Stimulated activated effector memory CD8-positive, alpha-beta T cell treated with anti-CD3 and anti-CD28 coated beads, Interleukin-12 subunit alpha, Interleukin-12 subunit beta, amount 100 ng/mL, for 72 hours (primary cell): ENCODE measurements at regions not wholly inside any gene's neighbourhood (a gene's known extent, or its start where the extent isn't known, plus 50 kb on each side); places are given as distances from the start of the nearest gene placed in this dataset.
"Not testable (repeated sequence)": the region's sequence is repeated elsewhere in the genome, so short reads cannot be mapped to it uniquely, and the experiment has no call there.

Source experiments
- ATAC-seq: fragments of 150-1000 bp; cut with Tn5 transposase; 2 replicates; pipeline ENCODE4 v1.10.0; 2021
- DNase-seq, 2 donors: peaks; one replicate each; pipeline ENCODE4 v3.0.0; 2021 to 2022; ENCODE audit warnings: low spot score in 2 of 2
- H3K27ac Mint-ChIP-seq: one replicate; pipeline ENCODE4 v1.8.0; 2022; ENCODE audit warnings: mild to moderate bottlenecking, mixed read lengths
- H3K36me3 Mint-ChIP-seq: one replicate; pipeline ENCODE4 v1.8.0; 2022; ENCODE audit warnings: mild to moderate bottlenecking, mixed read lengths
- H3K4me1 Mint-ChIP-seq: one replicate; pipeline ENCODE4 v1.8.0; 2022; ENCODE audit warnings: mixed read lengths
- H3K4me3 Mint-ChIP-seq: one replicate; pipeline ENCODE4 v1.8.0; 2022; ENCODE audit warnings: mild to moderate bottlenecking, mixed read lengths
- H3K9me3 Mint-ChIP-seq: one replicate; pipeline ENCODE4 v1.8.0; 2022; ENCODE audit warnings: mixed read lengths

DNA sequence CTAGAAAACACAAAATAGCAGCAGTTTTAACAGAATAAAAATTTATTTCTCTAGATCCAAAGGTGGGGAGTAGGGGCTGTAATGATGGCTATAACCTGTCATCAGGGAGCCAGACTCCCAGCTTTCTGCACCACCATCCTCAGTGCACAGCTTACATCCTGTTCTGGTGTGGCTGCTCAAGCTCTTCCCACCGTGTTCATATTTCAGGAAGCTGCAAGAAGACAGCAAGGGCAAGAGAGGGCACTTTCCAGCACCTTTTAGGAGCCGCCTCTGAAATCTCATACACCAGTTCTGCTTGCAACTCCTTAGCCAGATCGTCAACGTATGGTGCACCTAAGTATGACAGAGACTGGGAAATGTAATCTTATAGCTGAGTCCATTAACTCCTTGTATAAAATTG lies 253.7 kb downstream of the CENPC start:
- H3K9me3 Mint-ChIP-seq: no peaks in the 10 kb centered on the region
- ATAC-seq (no peak), DNase-seq (no peak)
- H3K4me3 Mint-ChIP-seq: no peak overlapping the region
- no peaks in the 10 kb centered on the region for H3K36me3 Mint-ChIP-seq
- H3K27ac Mint-ChIP-seq: no peak overlapping the region
- H3K4me1 Mint-ChIP-seq: no peaks in the 10 kb centered on the region

GRCh38 chr4:67288964-67289363 lies 256.3 kb downstream of the CENPC start:
- DNase-seq (no peak), ATAC-seq (peak; percentile 24)
- H3K4me1 Mint-ChIP-seq: no peaks in the 10 kb centered on the region
- H3K9me3 Mint-ChIP-seq: no peaks in the 10 kb centered on the region
- H3K27ac Mint-ChIP-seq: no peak overlapping the region
- no peak overlapping the region for H3K4me3 Mint-ChIP-seq
- H3K36me3 Mint-ChIP-seq: no peaks in the 10 kb centered on the region

GRCh38 chr4:67286724-67287123 lies 258.6 kb downstream of the CENPC start:
- Mint-ChIP-seq H3K36me3 (no peaks in the 10 kb centered on the region), H3K27ac (no peak overlapping the region), H3K4me3 (no peak overlapping the region), H3K4me1 (no peaks in the 10 kb centered on the region), H3K9me3 (no peaks in the 10 kb centered on the region)
- ATAC-seq (no peak), DNase-seq (no peak)

DNA sequence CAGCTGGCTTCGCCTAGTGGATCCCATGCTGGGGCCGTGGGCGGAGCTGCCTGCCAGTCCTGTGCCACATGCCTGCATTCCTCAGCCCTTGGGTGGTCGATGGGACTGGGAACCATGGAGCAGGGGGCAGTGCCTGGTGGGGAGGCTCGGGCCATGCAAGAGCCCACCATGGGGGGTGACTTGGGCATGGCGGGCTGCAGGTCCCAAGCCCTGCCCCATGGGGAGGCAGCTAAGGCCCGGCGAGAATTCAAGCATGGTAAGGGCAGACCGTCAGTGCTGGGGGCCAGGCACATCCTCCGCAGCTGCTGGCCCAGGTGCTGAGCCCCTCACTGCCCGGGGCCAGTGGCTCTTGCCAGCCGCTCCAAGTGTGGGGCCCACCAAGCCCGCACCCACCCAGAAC lies 262.6 kb downstream of the CENPC start:
- H3K27ac Mint-ChIP-seq: no peak overlapping the region
- ATAC-seq (peak; percentile 39), DNase-seq (no peak)
- no peaks in the 10 kb centered on the region for H3K9me3 Mint-ChIP-seq
- no peaks in the 10 kb centered on the region for H3K4me1 Mint-ChIP-seq
- H3K36me3 Mint-ChIP-seq: no peaks in the 10 kb centered on the region
- H3K4me3 Mint-ChIP-seq: no peak overlapping the region

GRCh38 chr4:67275179-67275750 lies 270.0 kb downstream of the CENPC start:
- Mint-ChIP-seq H3K36me3 (no peaks in the 10 kb centered on the region), H3K27ac (no peak overlapping the region), H3K4me1 (no peaks in the 10 kb centered on the region), H3K4me3 (no peak overlapping the region), H3K9me3 (peaks cover 8% of the 10 kb centered on the region)
- DNase-seq (no peak), ATAC-seq (no peak)

GRCh38 chr4:67274671-67275070 lies 270.6 kb downstream of the CENPC start:
- H3K9me3 Mint-ChIP-seq, DNase-seq, H3K4me1 Mint-ChIP-seq, H3K4me3 Mint-ChIP-seq, ATAC-seq, H3K36me3 Mint-ChIP-seq, H3K27ac Mint-ChIP-seq: not testable (repeated sequence)

- Mint-ChIP-seq H3K9me3 (peaks cover 8% of the 10 kb centered on the region), H3K36me3 (no peaks in the 10 kb centered on the region), H3K4me3 (no peak overlapping the region), H3K4me1 (no peaks in the 10 kb centered on the region), H3K27ac (no peak overlapping the region)
- DNase-seq: no peak
- no peak for ATAC-seq
Measured at GRCh38 chr4:67273666-67274065, 271.6 kb downstream of the CENPC start.

DNA sequence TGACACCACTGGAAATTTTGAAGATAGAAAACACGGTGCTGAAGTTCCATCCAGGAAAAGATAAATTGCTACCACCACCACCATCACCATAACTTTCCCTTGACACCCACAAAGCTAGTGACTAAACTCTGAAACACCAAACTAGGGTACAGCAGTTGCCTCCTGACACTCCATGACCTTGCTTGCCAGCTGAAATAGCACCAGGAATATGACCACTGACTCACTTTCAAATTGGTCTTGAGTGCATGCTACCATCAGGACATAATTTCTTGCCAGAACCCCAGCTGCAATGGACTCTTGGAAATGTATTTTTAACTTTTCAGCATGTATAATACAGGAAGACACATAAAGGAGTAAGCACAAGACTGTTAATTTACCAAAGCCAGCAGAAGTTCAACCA lies 283.3 kb downstream of the CENPC start:
- ATAC-seq (no peak), DNase-seq (no peak)
- Mint-ChIP-seq H3K9me3 (peaks cover 3% of the 10 kb centered on the region), H3K27ac (no peak overlapping the region), H3K36me3 (no peaks in the 10 kb centered on the region), H3K4me1 (no peaks in the 10 kb centered on the region), H3K4me3 (no peak overlapping the region)

- DNase-seq: no peak
- no peaks in the 10 kb centered on the region for H3K4me1 Mint-ChIP-seq
- no peaks in the 10 kb centered on the region for H3K36me3 Mint-ChIP-seq
- H3K27ac Mint-ChIP-seq: no peak overlapping the region
- H3K9me3 Mint-ChIP-seq: peaks cover 6% of the 10 kb centered on the region
- H3K4me3 Mint-ChIP-seq: no peak overlapping the region
- no peak for ATAC-seq
Measured at GRCh38 chr4:67256388-67257043, 288.8 kb downstream of the CENPC start.

DNA sequence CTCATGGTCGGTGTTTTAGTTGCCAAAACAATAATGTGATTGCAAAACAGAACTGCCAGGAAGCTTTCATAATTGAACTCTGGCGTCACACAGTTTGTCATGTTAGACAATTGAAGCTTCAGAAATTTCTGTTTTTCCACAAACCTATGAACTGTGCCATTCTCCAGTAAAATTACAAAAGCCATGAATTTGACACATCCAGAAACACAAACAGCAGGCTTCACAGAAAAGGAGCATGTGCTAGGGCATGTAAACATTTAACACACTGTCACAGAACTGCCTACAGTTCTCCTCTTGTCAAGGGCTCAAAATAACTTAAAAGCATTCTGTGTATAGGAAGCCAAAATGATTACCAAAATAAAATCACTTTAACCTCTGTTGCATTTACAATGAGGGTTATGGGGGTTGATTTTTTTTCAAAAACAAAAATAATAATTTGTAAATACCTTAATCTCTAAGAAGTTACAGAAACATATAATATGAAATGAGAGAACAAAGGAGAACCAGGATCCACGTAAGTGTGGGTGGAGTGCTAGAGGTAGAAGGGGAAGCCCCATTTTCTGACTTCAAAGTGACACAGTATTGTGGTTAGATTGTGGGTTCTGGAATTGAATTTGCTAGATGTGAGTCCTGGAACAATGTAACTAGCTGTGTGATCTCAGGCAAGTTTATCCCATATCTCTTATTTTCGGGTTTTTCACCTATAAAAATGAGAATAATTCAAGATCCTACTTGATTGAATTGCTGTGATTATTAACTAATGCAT lies 295.0 kb downstream of the CENPC start:
- Mint-ChIP-seq H3K4me1 (no peaks in the 10 kb centered on the region), H3K4me3 (no peak overlapping the region), H3K36me3 (no peaks in the 10 kb centered on the region), H3K27ac (no peak overlapping the region), H3K9me3 (peaks cover 2% of the 10 kb centered on the region)
- DNase-seq (no peak), ATAC-seq (no peak)

GRCh38 chr4:67236788-67237187 lies 308.5 kb downstream of the CENPC start:
- no peaks in the 10 kb centered on the region for H3K9me3 Mint-ChIP-seq
- H3K27ac Mint-ChIP-seq: no peak overlapping the region
- DNase-seq: no peak
- H3K4me3 Mint-ChIP-seq: no peak overlapping the region
- H3K36me3 Mint-ChIP-seq: no peaks in the 10 kb centered on the region
- no peak for ATAC-seq
- no peaks in the 10 kb centered on the region for H3K4me1 Mint-ChIP-seq

DNA sequence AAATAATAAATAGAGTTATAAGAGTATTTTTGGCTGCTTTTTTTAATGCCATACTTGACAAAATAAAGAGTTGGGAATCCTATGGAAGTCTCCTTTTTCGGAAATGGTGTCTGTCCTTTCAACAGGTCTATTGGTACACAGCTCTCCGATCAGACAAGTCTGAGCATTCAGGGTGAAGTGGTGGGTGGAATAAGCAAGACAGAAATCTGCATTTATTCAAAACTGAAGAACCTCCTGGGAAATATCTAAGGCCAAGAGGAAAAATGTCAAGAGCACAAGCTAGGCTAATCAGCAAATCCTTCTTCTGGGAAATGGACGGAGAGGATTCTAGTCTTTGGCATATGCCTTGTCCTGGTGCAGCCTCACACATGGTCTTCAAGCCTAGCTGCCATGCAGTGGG lies 309.0 kb downstream of the CENPC start:
- no peak for DNase-seq
- Mint-ChIP-seq H3K4me3 (no peak overlapping the region), H3K36me3 (no peaks in the 10 kb centered on the region), H3K4me1 (no peaks in the 10 kb centered on the region), H3K27ac (no peak overlapping the region), H3K9me3 (no peaks in the 10 kb centered on the region)
- no peak for ATAC-seq

GRCh38 chr4:67234296-67234695 lies 311.0 kb downstream of the CENPC start:
- no peaks in the 10 kb centered on the region for H3K4me1 Mint-ChIP-seq
- H3K36me3 Mint-ChIP-seq: no peaks in the 10 kb centered on the region
- no peaks in the 10 kb centered on the region for H3K9me3 Mint-ChIP-seq
- DNase-seq: no peak
- ATAC-seq: no peak
- no peak overlapping the region for H3K4me3 Mint-ChIP-seq
- no peak overlapping the region for H3K27ac Mint-ChIP-seq

DNA sequence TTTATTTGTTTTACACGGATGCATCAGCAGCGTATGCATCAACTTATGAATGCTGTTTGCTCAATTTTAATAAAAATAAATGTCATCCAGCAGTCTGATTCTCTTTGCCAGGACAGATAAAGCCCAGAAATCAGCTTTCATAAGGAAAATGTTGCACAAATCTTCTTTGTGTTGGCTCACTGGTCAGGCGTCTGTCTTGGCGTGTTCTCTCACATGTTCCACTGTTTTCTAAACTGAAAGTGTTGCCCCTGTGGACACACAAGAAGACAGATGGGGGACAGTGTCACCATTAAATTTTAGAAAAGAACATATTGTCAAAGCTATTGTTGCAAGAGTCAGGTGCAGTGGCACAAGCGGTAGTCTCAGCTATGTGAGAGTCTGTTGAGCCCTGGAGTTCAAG lies 316.2 kb downstream of the CENPC start:
- no peak overlapping the region for H3K4me3 Mint-ChIP-seq
- ATAC-seq (no peak), DNase-seq (no peak)
- no peaks in the 10 kb centered on the region for H3K36me3 Mint-ChIP-seq
- peaks cover 6% of the 10 kb centered on the region for H3K9me3 Mint-ChIP-seq
- H3K4me1 Mint-ChIP-seq: no peaks in the 10 kb centered on the region
- no peak overlapping the region for H3K27ac Mint-ChIP-seq

DNA sequence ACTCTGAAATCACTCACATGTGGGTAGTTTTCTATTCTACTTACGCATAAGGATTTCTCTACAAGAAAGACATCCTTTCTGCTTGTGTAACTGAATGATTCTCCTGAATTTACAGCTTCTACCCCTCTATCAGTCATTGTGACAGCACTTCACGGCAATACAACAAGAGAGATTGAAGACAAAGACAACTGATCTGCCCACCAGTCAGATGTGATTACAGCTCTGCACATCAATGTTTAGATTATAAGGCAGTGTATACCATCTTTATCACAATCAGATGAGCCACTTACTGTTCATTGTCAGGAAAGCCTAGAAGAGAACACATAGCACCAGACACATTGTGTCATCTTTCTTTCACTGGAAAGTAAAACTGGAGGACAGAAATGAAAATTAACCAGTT lies 324.4 kb downstream of the CENPC start:
- no peaks in the 10 kb centered on the region for H3K36me3 Mint-ChIP-seq
- no peak overlapping the region for H3K4me3 Mint-ChIP-seq
- H3K4me1 Mint-ChIP-seq: no peaks in the 10 kb centered on the region
- ATAC-seq (no peak), DNase-seq (no peak)
- H3K9me3 Mint-ChIP-seq: peaks cover 3% of the 10 kb centered on the region
- H3K27ac Mint-ChIP-seq: no peak overlapping the region

GRCh38 chr4:67218883-67219282 lies 326.4 kb downstream of the CENPC start:
- DNase-seq (no peak), ATAC-seq (no peak)
- Mint-ChIP-seq H3K9me3 (no peaks in the 10 kb centered on the region), H3K4me3 (no peak overlapping the region), H3K4me1 (no peaks in the 10 kb centered on the region), H3K36me3 (no peaks in the 10 kb centered on the region), H3K27ac (no peak overlapping the region)
